Lower leg skin (tissue), 4 donors: ENCODE measurements at regions not wholly inside any gene's neighbourhood (a gene's known extent, or its start where the extent isn't known, plus 50 kb on each side); places are given as distances from the start of the nearest gene placed in this dataset.
"Not testable (repeated sequence)": the region's sequence is repeated elsewhere in the genome, so short reads cannot be mapped to it uniquely, and the experiment has no call there.

ENCODE experiments used
- DNase-seq, 2 donors: peaks; one replicate each; pipeline ENCODE4 v3.0.0-alpha.2; 2019; ENCODE audit warnings: low spot score in 2 of 2
- H3K4me3 ChIP-seq: fragments of 200-600 bp; sonication (generic); 2 replicates; pipeline ENCODE4 v1.5.1; 2017; ENCODE audit warnings: mild to moderate bottlenecking, low read depth; ENCODE audit not compliant: poor library complexity, severe bottlenecking
- CTCF ChIP-seq, 3 donors: fragments of 450-650 bp; IDR thresholded peaks; one replicate each; pipeline ENCODE4 v1.5.1; 2016; ENCODE audit warnings: antibody characterized with exemption in 3 of 3, mild to moderate bottlenecking in 3 of 3, moderate library complexity in 2 of 3
- POLR2A ChIP-seq, 2 donors: fragments of 450-650 bp; IDR thresholded peaks; one replicate each; pipeline ENCODE4 v1.6.1; 2016 to 2017; ENCODE audit warnings: antibody characterized with exemption in 2 of 2, mild to moderate bottlenecking in 1 of 2, moderate library complexity in 1 of 2
- WGBS, 2 donors: methylation state at CpG; one replicate each; pipeline ENCODE4 v1.1.5; 2018; 5-methylcytosine and 5-hydroxymethylcytosine counted together
- intact Hi-C: fragments of 100-400 bp; cut with DNase I; formaldehyde crosslinking; loops from one replicate; pipeline ENCODE4 v1.15.0; 2023; ENCODE audit warnings: low total_unique reads

- intact Hi-C loops = no loop called here
- TF ChIP-seq POLR2A (IDR thresholded peaks at IDR 0.05) = no peak
- no peak for TF ChIP-seq CTCF (IDR thresholded peaks at IDR 0.05)
- no peak overlapping the region for H3K4me3 ChIP-seq
- 67 to 88% methylated on average over 1 of the region's 1 CpG for WGBS, 2 donors
- DNase-seq = no peak
These were observed 61.2 kb downstream of the VIP start for GRCh38 chr6:152811785-152812184.

GRCh38 chr6:152815230-152815872, 64.8 kb downstream of the VIP start:
- intact Hi-C loops = no loop called here
- no peak overlapping the region for H3K4me3 ChIP-seq
- WGBS, 2 donors = 64 to 68% methylated on average over 5 of the region's 5 CpGs
- TF ChIP-seq CTCF (IDR thresholded peaks at IDR 0.05) (no peak), POLR2A (IDR thresholded peaks at IDR 0.05) (no peak)
- no peak for DNase-seq

GRCh38 chr6:152816055-152816454, 65.5 kb downstream of the VIP start:
- intact Hi-C loops = no loop called here
- DNase-seq = no peak
- WGBS, 2 donors = 50 to 55% methylated on average over 3 of the region's 3 CpGs
- H3K4me3 ChIP-seq = no peak overlapping the region
- TF ChIP-seq POLR2A (IDR thresholded peaks at IDR 0.05) (no peak), CTCF (IDR thresholded peaks at IDR 0.05) (no peak)

- no peak overlapping the region for H3K4me3 ChIP-seq
- TF ChIP-seq CTCF (IDR thresholded peaks at IDR 0.05) (no peak), POLR2A (IDR thresholded peaks at IDR 0.05) (no peak)
- no peak for DNase-seq
- intact Hi-C loops = no loop called here
- WGBS, 2 donors = 43% methylated on average over 4 of the region's 4 CpGs
These were observed 70.9 kb downstream of the VIP start for GRCh38 chr6:152821525-152821924.

GRCh38 chr6:152824666-152825065, 74.1 kb downstream of the VIP start:
- no peak for DNase-seq
- intact Hi-C loops = no loop called here
- 69 to 81% methylated on average over 2 of the region's 2 CpGs for WGBS, 2 donors
- no peak for TF ChIP-seq CTCF (IDR thresholded peaks at IDR 0.05)
- no peak for TF ChIP-seq POLR2A (IDR thresholded peaks at IDR 0.05)
- no peak overlapping the region for H3K4me3 ChIP-seq

- TF ChIP-seq POLR2A (IDR thresholded peaks at IDR 0.05) (no peak), CTCF (IDR thresholded peaks at IDR 0.05) (no peak)
- WGBS, 2 donors = 30 to 34% methylated on average over 1 of the region's 1 CpG
- no peak overlapping the region for H3K4me3 ChIP-seq
- intact Hi-C loops = no loop called here
- no peak for DNase-seq
These were observed 77.8 kb downstream of the VIP start for GRCh38 chr6:152828431-152828830.

- intact Hi-C loops, H3K4me3 ChIP-seq, DNase-seq: not testable (repeated sequence)
- WGBS, 2 donors = 96 to 97% methylated on average over 30 to 31 of the region's 31 CpGs
These were observed 83.8 kb downstream of the VIP start for GRCh38 chr6:152834366-152834765.
